GM19455 (cell line): ENCODE measurements at regions not wholly inside any gene's neighbourhood (a gene's known extent, or its start where the extent isn't known, plus 50 kb on each side); places are given as distances from the start of the nearest gene placed in this dataset.
"Not testable (repeated sequence)": the region's sequence is repeated elsewhere in the genome, so short reads cannot be mapped to it uniquely, and the experiment has no call there.

Experiments used
- ATAC-seq: cut with Tn5 transposase; IDR thresholded peaks from one replicate; pipeline ENCODE4 v1.9.1; 2021; ENCODE audit not compliant: unreplicated experiment

DNA sequence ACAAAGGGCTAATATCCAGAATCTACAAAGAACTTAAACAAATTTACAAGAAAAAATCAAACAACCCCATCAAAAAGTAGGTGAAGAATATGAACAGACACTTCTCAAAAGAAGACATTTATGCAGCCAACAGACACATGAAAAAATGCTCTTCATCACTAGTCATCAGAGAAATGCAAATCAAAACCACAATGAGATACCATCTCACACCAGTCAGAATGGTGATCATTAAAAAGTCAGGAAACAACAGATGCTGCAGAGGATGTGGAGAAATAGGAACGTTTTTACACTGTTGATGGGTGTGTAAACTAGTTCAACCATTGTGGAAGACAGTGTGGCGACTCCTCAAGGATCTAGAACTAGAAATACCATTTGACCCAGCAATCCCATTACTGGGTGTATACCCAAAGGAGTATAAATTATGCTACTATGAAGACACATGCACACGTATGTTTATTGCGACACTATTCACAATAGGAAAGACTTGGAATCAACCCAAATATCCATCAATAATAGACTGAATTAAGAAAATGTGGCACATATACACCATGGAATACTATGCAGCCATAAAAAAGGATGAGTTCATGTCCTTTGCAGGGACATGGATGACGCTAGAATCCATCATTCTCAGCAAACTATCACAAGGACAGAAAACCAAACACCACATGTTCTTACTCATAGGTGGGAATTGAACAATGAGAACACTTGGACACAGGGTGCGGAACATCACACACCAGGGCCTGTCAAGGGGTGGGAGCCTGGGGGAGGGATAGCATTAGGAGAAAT lies 241.5 kb downstream of the KCNRG start:
- not testable (repeated sequence) for ATAC-seq

DNA sequence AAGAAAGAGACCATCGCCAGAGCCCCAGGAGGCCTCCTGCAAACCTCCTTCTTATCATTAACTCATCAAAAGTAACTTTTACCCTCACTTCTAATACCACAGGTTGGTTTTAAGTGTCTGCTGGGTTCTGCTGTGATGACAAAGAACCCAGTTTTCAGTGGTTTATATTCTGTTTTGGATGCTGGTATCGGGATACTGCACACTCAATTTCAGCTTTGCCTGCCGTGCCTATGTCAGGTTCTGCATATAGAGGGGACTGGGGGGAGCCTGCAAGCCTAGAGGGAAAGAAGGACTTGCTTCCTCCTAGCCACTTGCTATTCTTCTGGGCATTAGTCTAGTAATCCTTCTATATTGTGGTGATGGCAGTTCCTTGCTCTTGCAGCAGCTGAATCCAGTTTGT lies 242.4 kb downstream of the KCNRG start:
- no peak for ATAC-seq

- ATAC-seq: no peak
Observed at GRCh38 chr13:50261130-50261901, 246.1 kb downstream of the KCNRG start.

DNA sequence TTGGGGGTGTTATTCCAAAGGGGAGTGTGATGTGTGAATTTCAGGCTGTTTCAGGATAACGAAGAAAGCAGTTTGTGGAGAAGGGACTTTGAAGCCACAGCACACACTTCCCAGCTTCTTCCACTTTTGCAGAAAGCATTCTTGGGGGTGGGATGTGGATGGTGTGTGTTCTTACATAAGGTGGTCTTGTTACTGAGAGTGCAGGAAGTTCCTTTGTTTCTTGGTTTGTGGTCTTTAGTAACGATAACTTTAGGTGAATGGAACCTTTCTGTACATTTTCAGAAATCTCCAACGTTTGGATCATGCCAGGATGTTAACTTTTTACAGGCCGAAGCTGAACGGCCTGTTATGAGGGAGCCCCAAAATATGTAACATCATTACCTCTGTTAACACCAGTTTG lies 251.8 kb downstream of the KCNRG start:
- ATAC-seq: no peak

- no peak for ATAC-seq
Observed at GRCh38 chr13:50267917-50268316, 252.7 kb downstream of the KCNRG start.

GRCh38 chr13:50268500-50268899 lies 253.3 kb downstream of the KCNRG start:
- no peak for ATAC-seq

GRCh38 chr13:50274181-50274580 lies 258.9 kb downstream of the KCNRG start:
- ATAC-seq: no peak

DNA sequence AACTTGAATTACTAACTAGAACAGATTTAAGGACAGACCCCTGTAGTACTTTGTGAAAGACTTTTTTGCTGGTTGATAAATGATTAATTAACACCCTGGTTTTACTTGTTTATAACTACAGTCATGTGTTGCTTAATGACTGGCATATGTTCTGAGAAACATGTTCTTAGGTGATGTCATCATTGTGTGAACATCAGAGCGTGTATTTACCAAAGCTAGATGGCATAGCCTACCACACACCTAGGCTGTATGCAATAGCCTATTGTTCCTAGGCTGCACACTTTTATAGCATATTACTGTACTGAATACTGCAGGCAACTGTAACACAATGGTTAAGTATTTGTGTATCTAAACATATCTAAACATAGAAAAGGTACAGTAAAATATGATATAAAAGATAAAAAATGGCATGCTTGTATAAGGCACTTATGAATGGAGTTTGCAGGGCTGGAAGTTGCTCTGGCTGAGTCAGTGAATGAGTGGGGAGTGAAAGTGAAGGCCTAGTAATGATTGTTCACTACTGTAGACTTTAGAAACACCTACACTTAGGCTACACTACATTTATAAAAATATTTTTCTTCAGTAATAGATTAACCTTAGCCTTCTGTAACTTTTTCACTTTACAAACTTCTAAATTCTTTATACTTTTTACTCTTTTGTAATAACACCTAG lies 260.3 kb downstream of the KCNRG start:
- no peak for ATAC-seq

DNA sequence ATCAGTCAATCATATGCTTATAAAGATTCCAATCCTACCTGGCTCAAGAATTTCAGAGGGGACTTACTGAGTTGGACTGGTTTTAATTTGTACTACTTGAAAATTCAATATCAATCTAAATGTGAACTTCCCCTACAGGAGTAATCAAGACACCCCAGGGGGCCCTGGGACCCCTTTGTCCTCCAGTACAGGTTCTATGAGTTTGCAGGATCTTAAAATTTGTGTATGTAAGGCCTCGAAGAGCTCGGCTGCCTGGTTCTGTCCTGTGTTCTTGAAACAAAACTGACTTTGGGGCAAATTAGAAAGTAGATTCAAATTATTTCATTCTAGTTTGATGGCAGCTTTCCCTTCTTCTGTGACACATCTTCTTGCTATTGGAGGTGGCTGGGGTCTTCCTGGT lies 261.3 kb downstream of the KCNRG start:
- ATAC-seq: no peak

- ATAC-seq: no peak
Observed at GRCh38 chr13:50277127-50277526, 261.9 kb downstream of the KCNRG start.

DNA sequence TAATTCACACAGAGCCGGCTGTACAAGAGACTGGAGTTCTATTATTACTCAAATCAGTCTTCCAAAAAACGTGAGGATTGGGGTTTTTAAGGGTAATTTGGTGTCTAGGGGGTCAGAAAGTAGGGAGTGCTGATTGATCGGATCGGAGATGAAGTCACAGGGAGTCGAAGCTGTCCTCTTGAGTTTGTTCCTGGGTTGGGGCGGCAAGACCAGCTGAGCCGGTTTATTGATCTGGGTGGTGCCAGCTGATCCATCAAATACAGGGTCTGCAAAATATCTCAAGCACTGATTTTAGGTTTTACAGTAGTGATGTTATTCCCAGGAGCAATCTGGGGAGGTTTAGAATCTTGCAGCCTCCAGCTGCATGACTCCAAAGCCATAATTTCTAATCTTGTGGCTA lies 262.7 kb downstream of the KCNRG start:
- ATAC-seq: no peak

DNA sequence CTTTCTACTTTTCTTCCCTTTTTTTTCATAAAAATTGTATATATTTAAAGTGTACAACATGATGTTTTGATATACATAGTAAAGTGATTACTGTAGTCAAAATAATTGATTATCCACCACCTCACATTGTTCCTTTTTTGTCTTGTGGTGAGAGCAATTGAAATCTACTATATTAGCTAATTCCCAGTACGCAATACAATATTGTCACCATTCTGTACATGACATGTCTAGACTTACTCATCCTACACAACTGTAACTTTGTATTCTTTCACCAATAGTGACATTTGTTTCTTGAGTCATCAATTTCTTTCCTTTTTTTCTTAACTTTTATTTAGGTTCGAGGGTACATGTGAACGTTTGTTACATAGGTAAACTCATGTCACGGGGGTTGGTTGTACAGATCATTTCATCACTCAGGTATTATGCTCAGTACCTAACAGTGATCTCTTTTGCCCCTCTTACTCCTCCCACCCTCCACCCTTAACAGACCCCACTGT lies 265.2 kb downstream of the KCNRG start:
- no peak for ATAC-seq

DNA sequence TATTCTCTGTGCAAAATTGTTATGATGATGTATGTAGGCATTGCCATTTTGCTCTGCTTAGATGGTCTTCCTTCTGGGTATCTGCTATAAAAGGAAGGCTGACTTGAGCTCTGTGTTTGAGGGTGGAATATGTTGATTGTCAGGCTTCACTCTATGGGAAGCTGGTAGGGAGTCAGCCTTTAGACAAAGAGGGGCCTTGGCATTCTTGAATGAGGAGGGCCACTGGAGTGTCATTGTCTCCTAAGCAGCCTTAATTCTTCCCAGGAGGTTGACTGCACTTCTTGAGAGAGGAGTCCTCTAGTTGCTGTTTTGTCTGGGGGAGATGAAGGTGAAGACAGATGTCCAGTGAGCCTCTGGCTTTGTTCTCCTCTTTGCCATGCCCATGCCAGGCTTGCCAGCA lies 266.8 kb downstream of the KCNRG start:
- no peak for ATAC-seq

GRCh38 chr13:50283017-50283416 lies 267.8 kb downstream of the KCNRG start:
- no peak for ATAC-seq

DNA sequence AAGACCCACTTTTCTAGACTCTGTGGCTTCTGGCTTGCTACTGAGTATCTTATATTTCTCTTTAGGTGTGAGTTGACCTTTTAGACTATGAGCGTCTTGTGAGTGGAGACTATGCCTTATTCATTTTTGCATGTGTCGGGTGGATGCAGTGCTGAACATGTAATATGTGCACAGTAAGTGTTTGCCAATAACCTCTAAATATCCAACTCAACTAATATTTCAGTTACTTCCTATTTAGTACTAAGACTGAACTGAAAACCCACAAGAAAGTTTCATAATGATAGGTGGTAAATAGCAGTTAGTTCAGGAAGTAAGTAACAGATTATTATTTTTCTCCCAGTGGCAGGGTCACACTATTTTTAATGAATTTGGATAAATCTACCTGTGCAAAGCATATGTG lies 269.3 kb downstream of the KCNRG start:
- no peak for ATAC-seq

GRCh38 chr13:50285283-50285682 lies 270.0 kb downstream of the KCNRG start:
- no peak for ATAC-seq

DNA sequence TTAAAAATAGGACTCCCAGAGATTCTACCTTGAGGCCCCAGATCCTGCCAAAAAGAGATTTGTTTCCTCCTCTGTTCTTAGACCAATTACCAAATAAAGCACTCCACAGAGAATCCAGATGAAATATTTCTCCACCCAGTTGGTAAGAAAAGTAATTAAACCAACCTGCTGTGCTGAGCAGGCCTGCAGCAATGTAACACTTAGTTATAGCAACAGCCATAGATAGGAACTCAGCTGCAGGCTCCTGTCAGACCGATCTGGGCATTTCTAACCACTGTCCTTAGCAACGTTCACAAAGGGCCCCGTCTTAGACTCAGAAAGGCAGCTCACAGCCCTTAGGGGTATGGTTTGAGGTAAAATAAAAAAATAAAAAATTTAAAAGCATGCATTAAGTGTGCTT lies 271.1 kb downstream of the KCNRG start:
- no peak for ATAC-seq

DNA sequence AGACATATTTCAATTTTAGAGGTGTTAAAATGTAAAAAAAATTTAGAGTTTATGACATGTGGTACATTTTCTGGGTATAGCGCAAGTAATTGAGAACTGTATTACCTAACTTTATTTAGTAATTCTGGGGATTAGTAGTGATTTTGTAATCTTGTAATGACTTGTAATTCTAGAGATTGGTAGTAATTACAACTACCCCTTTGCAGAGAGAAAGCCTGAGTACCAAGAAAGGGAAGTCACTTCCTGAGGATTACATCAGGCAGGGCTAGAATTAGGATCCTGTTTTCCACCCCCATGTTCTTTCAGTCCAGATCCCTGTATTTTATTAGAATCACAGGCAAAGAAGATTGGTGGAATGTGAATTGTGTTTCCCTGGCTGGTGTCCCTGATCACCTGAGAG lies 274.9 kb downstream of the KCNRG start:
- ATAC-seq: no peak

GRCh38 chr13:50291611-50292010 lies 276.4 kb downstream of the KCNRG start:
- no peak for ATAC-seq

GRCh38 chr13:50292081-50292480 lies 276.8 kb downstream of the KCNRG start:
- no peak for ATAC-seq

GRCh38 chr13:50294425-50294824 lies 279.2 kb downstream of the KCNRG start:
- not testable (repeated sequence) for ATAC-seq
